Gastroesophageal sphincter (tissue), 4 donors: ENCODE measurements at regions not wholly inside any gene's neighbourhood (a gene's known extent, or its start where the extent isn't known, plus 50 kb on each side); places are given as distances from the start of the nearest gene placed in this dataset.
"Not testable (repeated sequence)": the region's sequence is repeated elsewhere in the genome, so short reads cannot be mapped to it uniquely, and the experiment has no call there.

Experiments used
- ATAC-seq: fragments of 150-250 bp; one replicate; pipeline ENCODE4 v1.9.1; 2016; ENCODE audit warnings: mild to moderate bottlenecking, moderate library complexity
- H3K27ac ChIP-seq, 4 donors: fragments of 200-600 bp; sonication (generic) in 3 of 4; 1 replicate in 3 of 4; 2 replicates in 1 of 4; pipeline ENCODE4 v1.5.1; 2016 to 2019
- H3K27me3 ChIP-seq: fragments of 200-600 bp; sonication (generic); one replicate; pipeline ENCODE4 v1.5.1; 2019
- H3K36me3 ChIP-seq, 2 donors: fragments of 200-600 bp; sonication (generic); one replicate each; pipeline ENCODE4 v1.5.1; 2019; ENCODE audit warnings: control low read depth in 1 of 2
- H3K4me1 ChIP-seq, 3 donors: fragments of 200-600 bp; sonication (generic); 1 replicate in 2 of 3; 2 replicates in 1 of 3; pipeline ENCODE4 v1.5.1; 2016 to 2019; ENCODE audit warnings: control low read depth in 2 of 3
- H3K4me3 ChIP-seq, 2 donors: fragments of 200-600 bp; sonication (generic); one replicate each; pipeline ENCODE4 v1.5.1; 2019; ENCODE audit warnings: mild to moderate bottlenecking in 1 of 2, moderate library complexity in 1 of 2
- H3K9me3 ChIP-seq, 3 donors: fragments of 200-600 bp; sonication (generic); one replicate each; pipeline ENCODE4 v1.5.1; 2017 to 2019; ENCODE audit warnings: control low read depth in 2 of 3
- EP300 ChIP-seq: sonication (generic); formaldehyde crosslinking; IDR thresholded peaks from one replicate; pipeline ENCODE4 v1.6.1; 2017; ENCODE audit warnings: antibody characterized with exemption, mild to moderate bottlenecking
- POLR2A ChIP-seq, 2 donors: fragments of 450-650 bp; IDR thresholded peaks; one replicate each; pipeline ENCODE4 v1.6.1; 2017; ENCODE audit warnings: antibody characterized with exemption in 2 of 2, mild to moderate bottlenecking in 2 of 2, moderate library complexity in 1 of 2
- POLR2AphosphoS5 ChIP-seq: sonication (generic); formaldehyde crosslinking; IDR thresholded peaks from one replicate; pipeline ENCODE4 v1.6.1; 2017; ENCODE audit warnings: antibody characterized with exemption
- WGBS, 2 donors: methylation state at CpG; one replicate each; pipeline ENCODE4 v1.1.5; 2018; ENCODE audit warnings: low coverage in 1 of 2; 5-methylcytosine and 5-hydroxymethylcytosine counted together
- TF ChIP-seq, protein P1 (sequence below), 4 experiments: fragments of 200-600 bp in 2 of 4; fragments of 450-650 bp in 2 of 4; sonication (generic) in 1 of 4; IDR thresholded peaks; one replicate each; pipeline ENCODE4 v1.5.1; 2017 to 2019; ENCODE audit warnings: antibody characterized with exemption in 4 of 4, mild to moderate bottlenecking in 2 of 4, moderate library complexity in 2 of 4

DNA sequence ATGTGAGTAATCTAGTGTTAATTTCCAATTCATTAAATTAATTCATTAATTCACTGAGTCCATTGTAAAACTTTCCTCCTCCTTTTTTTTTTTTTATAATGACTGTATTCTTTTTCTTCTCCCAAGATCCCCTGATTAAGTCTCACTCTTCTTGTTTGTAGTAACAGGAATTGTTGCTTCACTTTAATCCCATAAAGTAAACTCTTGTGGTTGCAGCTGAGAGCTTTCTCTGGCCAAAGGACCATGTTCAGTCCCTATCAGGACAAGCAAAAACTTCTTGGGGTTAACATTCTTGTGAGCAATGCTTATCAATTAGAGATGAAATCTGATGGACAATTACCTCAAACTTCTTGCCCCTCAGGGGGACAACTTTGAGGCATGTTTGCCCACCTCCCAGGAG is 400.2 kb upstream of the SPHKAP start:
- Histone ChIP-seq H3K27ac (no peak overlapping the region), H3K36me3 (no peaks in the 10 kb centered on the region), H3K4me3 (no peak overlapping the region), H3K4me1 (no peaks in the 10 kb centered on the region), H3K27me3 (no peaks in the 10 kb centered on the region), H3K9me3 (no peaks in the 10 kb centered on the region)
- TF ChIP-seq POLR2AphosphoS5, result no peak
- no peak for TF ChIP-seq EP300
- TF ChIP-seq, protein P1, sequence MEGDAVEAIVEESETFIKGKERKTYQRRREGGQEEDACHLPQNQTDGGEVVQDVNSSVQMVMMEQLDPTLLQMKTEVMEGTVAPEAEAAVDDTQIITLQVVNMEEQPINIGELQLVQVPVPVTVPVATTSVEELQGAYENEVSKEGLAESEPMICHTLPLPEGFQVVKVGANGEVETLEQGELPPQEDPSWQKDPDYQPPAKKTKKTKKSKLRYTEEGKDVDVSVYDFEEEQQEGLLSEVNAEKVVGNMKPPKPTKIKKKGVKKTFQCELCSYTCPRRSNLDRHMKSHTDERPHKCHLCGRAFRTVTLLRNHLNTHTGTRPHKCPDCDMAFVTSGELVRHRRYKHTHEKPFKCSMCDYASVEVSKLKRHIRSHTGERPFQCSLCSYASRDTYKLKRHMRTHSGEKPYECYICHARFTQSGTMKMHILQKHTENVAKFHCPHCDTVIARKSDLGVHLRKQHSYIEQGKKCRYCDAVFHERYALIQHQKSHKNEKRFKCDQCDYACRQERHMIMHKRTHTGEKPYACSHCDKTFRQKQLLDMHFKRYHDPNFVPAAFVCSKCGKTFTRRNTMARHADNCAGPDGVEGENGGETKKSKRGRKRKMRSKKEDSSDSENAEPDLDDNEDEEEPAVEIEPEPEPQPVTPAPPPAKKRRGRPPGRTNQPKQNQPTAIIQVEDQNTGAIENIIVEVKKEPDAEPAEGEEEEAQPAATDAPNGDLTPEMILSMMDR (IDR thresholded peaks at IDR 0.05), result no peak
- no peak for TF ChIP-seq POLR2A (IDR thresholded peaks at IDR 0.05)
- ATAC-seq, result no peak

DNA sequence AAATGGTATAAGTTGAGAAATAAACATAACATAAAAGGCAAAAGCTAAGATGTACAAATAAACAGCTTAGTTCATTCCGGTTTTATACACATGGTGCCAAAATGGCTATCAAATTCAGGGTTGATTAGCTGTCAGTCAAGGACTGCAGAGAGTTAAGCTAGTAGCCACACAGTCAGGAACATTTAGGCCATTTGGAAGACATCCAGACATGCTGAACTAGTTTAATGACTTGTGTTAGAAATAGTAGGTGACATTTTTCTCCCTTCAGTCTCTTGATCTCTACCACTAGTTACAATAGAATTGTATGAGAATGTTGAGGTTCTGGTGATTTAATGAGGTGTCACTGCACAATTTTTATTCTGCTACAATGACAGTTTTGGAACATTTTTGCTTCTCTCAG is 394.4 kb upstream of the SPHKAP start:
- ATAC-seq, result no peak

DNA sequence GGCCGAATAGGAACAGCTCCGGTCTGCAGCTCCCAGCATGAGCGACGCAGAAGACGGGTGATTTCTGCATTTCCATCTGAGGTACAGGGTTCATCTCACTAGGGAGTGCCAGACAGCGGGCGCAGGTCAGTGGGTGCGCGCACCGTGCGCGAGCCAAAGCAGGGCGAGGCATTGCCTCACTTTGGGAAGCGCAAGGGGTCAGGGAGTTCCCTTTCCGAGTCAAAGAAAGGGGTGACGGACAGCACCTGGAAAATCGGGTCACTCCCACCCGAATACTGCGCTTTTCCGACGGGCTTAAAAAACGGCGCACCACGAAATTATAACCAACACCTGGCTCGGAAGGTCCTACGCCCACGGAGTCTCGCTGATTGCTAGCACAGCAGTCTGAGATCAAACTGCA is 386.8 kb upstream of the SPHKAP start:
- ATAC-seq, H3K4me3 ChIP-seq, H3K27me3 ChIP-seq, H3K9me3 ChIP-seq, H3K27ac ChIP-seq, H3K4me1 ChIP-seq, H3K36me3 ChIP-seq: not testable (repeated sequence)
- WGBS, 2 donors, result 87% methylated on average over 3 of the region's 28 CpGs; no CpG with 5 or more reads in 1 of the 2 donors

More for the DNA sequence above, 394.4 kb upstream of the SPHKAP start:
- H3K36me3 ChIP-seq, result no peaks in the 10 kb centered on the region
- TF ChIP-seq, protein P1 (IDR thresholded peaks at IDR 0.05), result no peak
- no peak for TF ChIP-seq POLR2AphosphoS5
- no peak for TF ChIP-seq EP300
- no peak for TF ChIP-seq POLR2A (IDR thresholded peaks at IDR 0.05)
- 46 to 67% methylated on average over 1 of the region's 1 CpG for WGBS, 2 donors
- no peaks in the 10 kb centered on the region for H3K9me3 ChIP-seq
- no peaks in the 10 kb centered on the region for H3K4me1 ChIP-seq
- no peak overlapping the region for H3K27ac ChIP-seq
- H3K4me3 ChIP-seq, result no peak overlapping the region
- no peaks in the 10 kb centered on the region for H3K27me3 ChIP-seq

DNA sequence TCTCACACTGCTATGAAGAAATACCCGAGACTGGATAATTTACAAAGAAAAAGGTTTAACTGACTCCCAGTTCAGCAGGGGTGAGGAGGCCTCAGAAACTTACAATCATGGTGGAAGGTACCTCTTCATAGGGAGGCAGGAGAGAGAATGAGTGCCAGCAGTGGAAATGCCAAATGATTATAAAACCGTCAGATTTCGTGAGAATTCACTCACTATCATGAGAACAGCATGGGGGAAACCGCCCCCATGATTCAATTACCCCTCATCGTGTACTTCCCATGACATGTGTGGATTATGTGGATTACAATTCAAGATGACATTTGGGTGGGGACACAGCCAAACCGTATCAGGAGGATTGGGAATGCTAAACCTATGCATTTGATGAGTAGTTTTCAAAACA is 380.3 kb upstream of the SPHKAP start:
- Histone ChIP-seq H3K36me3 (no peaks in the 10 kb centered on the region), H3K27ac (no peak overlapping the region), H3K9me3 (no peaks in the 10 kb centered on the region), H3K27me3 (no peaks in the 10 kb centered on the region), H3K4me3 (no peak overlapping the region), H3K4me1 (no peaks in the 10 kb centered on the region)
- no peak for ATAC-seq
- TF ChIP-seq, protein P1 (IDR thresholded peaks at IDR 0.05), result no peak
- TF ChIP-seq EP300 (no peak), POLR2AphosphoS5 (no peak), POLR2A (IDR thresholded peaks at IDR 0.05) (no peak)
- 75 to 80% methylated on average over 5 to 6 of the region's 6 CpGs for WGBS, 2 donors

DNA sequence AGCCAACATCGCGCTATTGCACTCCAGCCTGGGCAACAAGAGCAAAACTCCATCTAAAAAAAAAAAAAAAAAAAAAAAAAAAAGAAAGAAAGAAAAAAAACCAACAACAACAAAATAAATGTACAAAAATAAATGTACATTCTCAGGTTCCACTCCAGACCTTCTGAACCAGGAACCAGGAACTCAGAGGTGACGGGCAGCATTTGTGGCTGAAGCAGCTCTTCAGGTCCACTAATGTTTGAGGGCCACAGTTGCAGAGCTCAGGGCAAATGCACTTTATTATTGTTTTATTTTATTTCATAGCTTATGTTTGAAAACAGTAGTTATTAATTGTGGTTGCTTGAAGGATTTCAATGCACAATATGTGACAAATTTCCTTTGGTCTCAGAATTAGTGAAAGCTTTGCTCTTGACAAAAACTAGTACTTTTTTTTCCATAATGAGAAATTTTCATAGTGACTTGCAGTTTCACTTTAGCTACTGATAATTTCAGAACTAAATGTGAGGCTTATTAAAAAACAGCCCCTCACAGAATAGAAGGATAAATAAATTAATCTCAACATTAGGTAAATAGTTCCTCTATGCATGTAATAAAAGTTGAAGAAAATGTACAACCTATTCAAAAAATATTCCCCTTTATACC is 378.4 kb upstream of the SPHKAP start:
- Histone ChIP-seq H3K36me3 (no peaks in the 10 kb centered on the region), H3K4me1 (no peaks in the 10 kb centered on the region), H3K27me3 (no peaks in the 10 kb centered on the region), H3K4me3 (no peak overlapping the region), H3K27ac (no peak overlapping the region), H3K9me3 (no peaks in the 10 kb centered on the region)
- TF ChIP-seq EP300 (no peak), POLR2A (IDR thresholded peaks at IDR 0.05) (no peak), POLR2AphosphoS5 (no peak)
- TF ChIP-seq, protein P1 (IDR thresholded peaks at IDR 0.05), result no peak
- ATAC-seq, result no peak
- 83 to 84% methylated on average over 1 to 2 of the region's 3 CpGs for WGBS, 2 donors
